Dendritic cell treated with granulocyte-macrophage colony-stimulating factor and Interleukin-4, amounts not matched to agents 40 ng/mL and 50 ng/mL, for 4 days (primary cell): ENCODE measurements at regions not wholly inside any gene's neighbourhood (a gene's known extent, or its start where the extent isn't known, plus 50 kb on each side); places are given as distances from the start of the nearest gene placed in this dataset.
"Not testable (repeated sequence)": the region's sequence is repeated elsewhere in the genome, so short reads cannot be mapped to it uniquely, and the experiment has no call there.

ENCODE experiments used
- H3K27ac Mint-ChIP-seq: one replicate; pipeline ENCODE4 v1.8.0; 2022; ENCODE audit warnings: mild to moderate bottlenecking, mixed read lengths
- H3K27me3 Mint-ChIP-seq: one replicate; pipeline ENCODE4 v1.8.0; 2022; ENCODE audit warnings: mild to moderate bottlenecking, mixed read lengths
- H3K36me3 Mint-ChIP-seq: one replicate; pipeline ENCODE4 v1.8.0; 2022; ENCODE audit warnings: low read depth, mixed read lengths
- H3K4me1 Mint-ChIP-seq: one replicate; pipeline ENCODE4 v1.8.0; 2022; ENCODE audit warnings: low read depth, mixed read lengths
- H3K4me3 Mint-ChIP-seq: one replicate; pipeline ENCODE4 v1.8.0; 2022; ENCODE audit warnings: mild to moderate bottlenecking, moderate library complexity, mixed read lengths
- H3K9me3 Mint-ChIP-seq: one replicate; pipeline ENCODE4 v1.8.0; 2022; ENCODE audit warnings: mixed read lengths
- intact Hi-C: fragments of 100-400 bp; cut with micrococcal nuclease; formaldehyde crosslinking; loops from one replicate; pipeline ENCODE4 v1.15.0; 2022

GRCh38 chr5:77896338-77896737 lies 120.2 kb upstream of the TBCA start:
- H3K27me3 Mint-ChIP-seq, result no peaks in the 10 kb centered on the region
- no peaks in the 10 kb centered on the region for H3K9me3 Mint-ChIP-seq
- H3K36me3 Mint-ChIP-seq, result no peaks in the 10 kb centered on the region
- intact Hi-C loops, result no loop called here
- no peak overlapping the region for H3K27ac Mint-ChIP-seq
- H3K4me3 Mint-ChIP-seq, result no peak overlapping the region
- H3K4me1 Mint-ChIP-seq, result peaks cover 7% of the 10 kb centered on the region

DNA sequence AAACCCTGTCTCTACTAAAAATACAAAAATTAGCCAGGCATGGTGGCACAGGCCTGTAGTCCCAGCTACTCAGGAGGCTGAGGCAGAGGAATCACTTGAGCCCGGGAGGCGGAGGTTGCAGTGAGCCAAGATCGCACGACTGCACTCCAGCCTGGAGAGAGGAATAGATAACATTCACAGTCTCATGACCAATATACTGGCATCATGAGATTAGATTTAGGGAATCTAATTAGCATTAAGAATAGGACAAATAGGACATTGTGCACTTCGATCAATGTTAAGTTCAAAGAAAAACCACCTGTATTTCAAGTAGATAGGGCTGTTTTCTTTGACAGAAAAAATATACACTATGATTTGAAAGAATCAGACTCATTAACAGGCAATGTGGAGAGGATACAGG lies 118.0 kb upstream of the TBCA start:
- H3K4me3 Mint-ChIP-seq, H3K27ac Mint-ChIP-seq, H3K27me3 Mint-ChIP-seq, H3K9me3 Mint-ChIP-seq, H3K4me1 Mint-ChIP-seq, H3K36me3 Mint-ChIP-seq, intact Hi-C loops: not testable (repeated sequence)

GRCh38 chr5:77893225-77893860 lies 117.2 kb upstream of the TBCA start:
- Mint-ChIP-seq H3K27me3 (no peaks in the 10 kb centered on the region), H3K4me3 (no peak overlapping the region), H3K9me3 (no peaks in the 10 kb centered on the region), H3K36me3 (no peaks in the 10 kb centered on the region), H3K4me1 (peaks cover 7% of the 10 kb centered on the region), H3K27ac (no peak overlapping the region)
- intact Hi-C loops, result no loop called here

GRCh38 chr5:77892061-77893010 lies 116.2 kb upstream of the TBCA start:
- H3K4me3 Mint-ChIP-seq, result no peak overlapping the region
- H3K27ac Mint-ChIP-seq, result no peak overlapping the region
- no peaks in the 10 kb centered on the region for H3K27me3 Mint-ChIP-seq
- H3K9me3 Mint-ChIP-seq, result no peaks in the 10 kb centered on the region
- H3K36me3 Mint-ChIP-seq, result no peaks in the 10 kb centered on the region
- peaks cover 7% of the 10 kb centered on the region for H3K4me1 Mint-ChIP-seq
- intact Hi-C loops, result no loop called here

DNA sequence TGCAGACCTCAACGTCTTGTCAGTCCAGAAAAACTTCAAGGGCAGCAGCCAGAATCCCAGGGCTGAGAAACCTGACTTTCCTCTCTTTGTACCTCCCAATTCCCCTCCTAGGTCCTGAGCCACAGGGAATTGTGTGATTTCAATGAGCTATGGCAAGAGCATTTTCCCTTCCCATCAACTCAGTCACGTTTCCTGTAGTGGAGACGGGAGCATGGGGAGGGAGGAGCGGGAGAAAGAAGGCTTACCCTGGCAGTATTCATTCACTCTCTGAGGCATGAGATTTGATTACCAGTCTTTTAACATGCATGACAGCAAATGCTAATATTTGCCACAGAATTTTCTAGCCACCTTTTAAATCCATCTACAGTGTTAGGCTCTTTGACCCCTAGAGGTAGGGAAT lies 109.4 kb upstream of the TBCA start:
- Mint-ChIP-seq H3K36me3 (no peaks in the 10 kb centered on the region), H3K4me1 (peaks cover 24% of the 10 kb centered on the region), H3K9me3 (no peaks in the 10 kb centered on the region), H3K4me3 (no peak overlapping the region), H3K27me3 (peaks cover 3% of the 10 kb centered on the region), H3K27ac (no peak overlapping the region)
- intact Hi-C loops, result no loop called here

DNA sequence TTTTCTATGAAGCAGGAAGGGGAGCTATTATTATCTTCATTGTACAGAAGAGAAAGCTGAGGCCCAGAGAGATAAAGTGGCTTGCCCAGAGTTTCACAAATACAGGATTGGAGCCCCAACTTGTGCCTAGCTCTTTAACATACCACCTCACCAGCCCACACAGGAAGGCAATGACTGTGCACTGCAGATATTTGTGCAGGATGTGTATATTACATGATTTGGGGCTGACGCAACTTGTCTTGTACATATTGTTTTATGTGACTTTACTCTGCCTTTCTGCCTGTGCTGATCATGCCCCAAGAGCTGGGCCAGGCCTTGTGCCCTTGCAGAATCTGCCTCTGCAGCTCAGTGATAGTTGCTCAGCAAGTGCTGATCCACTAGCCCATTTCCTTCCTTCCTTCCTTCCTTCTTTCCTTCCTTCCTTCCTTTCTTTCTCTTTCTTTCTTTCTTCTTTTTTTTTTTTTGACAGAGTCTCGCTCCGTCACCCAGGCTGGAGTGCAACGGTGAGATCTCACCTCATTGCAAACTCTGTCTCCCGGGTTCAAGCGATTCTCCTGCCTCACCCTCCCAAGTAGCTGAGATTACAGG lies 106.6 kb upstream of the TBCA start:
- intact Hi-C loops, result no loop called here
- Mint-ChIP-seq H3K9me3 (no peaks in the 10 kb centered on the region), H3K4me1 (peaks cover 30% of the 10 kb centered on the region), H3K27ac (no peak overlapping the region), H3K27me3 (peaks cover 3% of the 10 kb centered on the region), H3K4me3 (no peak overlapping the region), H3K36me3 (no peaks in the 10 kb centered on the region)

DNA sequence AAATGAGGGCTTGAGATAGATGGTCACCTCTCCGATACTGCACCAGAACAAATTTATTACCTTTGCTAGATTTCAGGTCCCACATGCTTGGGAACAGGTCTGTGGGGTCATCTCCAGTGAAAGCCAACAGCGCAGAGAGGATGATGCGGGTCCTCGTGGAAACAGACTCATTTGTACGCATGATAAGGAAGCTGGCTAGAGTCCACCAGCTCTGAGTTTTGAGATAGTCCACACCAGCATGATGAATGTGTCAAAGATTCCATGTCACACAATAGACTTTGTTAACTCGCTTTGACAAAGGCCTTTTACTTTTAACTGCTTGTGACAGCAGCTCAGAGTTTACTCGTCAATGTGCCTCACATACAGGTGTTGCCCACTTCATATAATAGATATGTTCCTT lies 105.4 kb upstream of the TBCA start:
- no peaks in the 10 kb centered on the region for H3K36me3 Mint-ChIP-seq
- peaks cover 3% of the 10 kb centered on the region for H3K27me3 Mint-ChIP-seq
- H3K4me1 Mint-ChIP-seq, result peaks cover 42% of the 10 kb centered on the region
- H3K4me3 Mint-ChIP-seq, result no peak overlapping the region
- intact Hi-C loops, result no loop called here
- no peaks in the 10 kb centered on the region for H3K9me3 Mint-ChIP-seq
- H3K27ac Mint-ChIP-seq, result no peak overlapping the region

GRCh38 chr5:77877516-77878355 lies 101.6 kb upstream of the TBCA start:
- Mint-ChIP-seq H3K4me3 (no peak overlapping the region), H3K27ac (no peak overlapping the region), H3K27me3 (no peaks in the 10 kb centered on the region), H3K4me1 (peaks cover 39% of the 10 kb centered on the region), H3K9me3 (no peaks in the 10 kb centered on the region), H3K36me3 (no peaks in the 10 kb centered on the region)
- intact Hi-C loops, result no loop called here

- no peaks in the 10 kb centered on the region for H3K36me3 Mint-ChIP-seq
- no peaks in the 10 kb centered on the region for H3K9me3 Mint-ChIP-seq
- H3K4me3 Mint-ChIP-seq, result no peak overlapping the region
- H3K4me1 Mint-ChIP-seq, result peaks cover 33% of the 10 kb centered on the region
- intact Hi-C loops, result no loop called here
- H3K27me3 Mint-ChIP-seq, result no peaks in the 10 kb centered on the region
- H3K27ac Mint-ChIP-seq, result no peak overlapping the region
Observed at GRCh38 chr5:77876862-77877502, 100.8 kb upstream of the TBCA start.

GRCh38 chr5:77876316-77876715 lies 100.2 kb upstream of the TBCA start:
- intact Hi-C loops, result no loop called here
- Mint-ChIP-seq H3K27ac (no peak overlapping the region), H3K4me3 (no peak overlapping the region), H3K4me1 (peaks cover 33% of the 10 kb centered on the region), H3K36me3 (no peaks in the 10 kb centered on the region), H3K27me3 (no peaks in the 10 kb centered on the region), H3K9me3 (no peaks in the 10 kb centered on the region)

DNA sequence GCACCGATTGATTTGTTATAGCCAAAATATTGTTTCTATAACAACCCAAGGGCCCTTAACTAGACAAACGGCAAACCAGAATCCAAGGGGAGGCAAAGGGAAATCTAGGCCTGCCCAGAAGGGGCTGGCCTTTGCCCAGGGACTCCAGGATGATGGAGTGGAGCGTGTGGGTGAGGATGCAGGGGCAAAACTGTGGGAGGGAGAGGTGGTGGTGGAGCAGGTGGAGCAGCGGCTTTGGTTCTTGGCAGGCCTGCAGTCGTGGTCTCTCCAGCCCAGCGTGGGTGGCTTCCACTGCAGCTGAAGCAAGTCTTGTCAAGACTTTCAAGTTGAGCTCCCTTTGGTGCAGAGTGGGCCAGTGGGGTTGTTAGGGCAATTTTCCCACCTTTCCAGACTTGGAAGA lies 98.6 kb upstream of the TBCA start:
- Mint-ChIP-seq H3K4me3 (no peak overlapping the region), H3K36me3 (no peaks in the 10 kb centered on the region), H3K9me3 (no peaks in the 10 kb centered on the region), H3K27me3 (no peaks in the 10 kb centered on the region), H3K27ac (no peak overlapping the region), H3K4me1 (peaks cover 33% of the 10 kb centered on the region)
- intact Hi-C loops, result no loop called here

- intact Hi-C loops, result no loop called here
- H3K4me3 Mint-ChIP-seq, result no peak overlapping the region
- H3K27me3 Mint-ChIP-seq, result no peaks in the 10 kb centered on the region
- no peaks in the 10 kb centered on the region for H3K36me3 Mint-ChIP-seq
- no peak overlapping the region for H3K27ac Mint-ChIP-seq
- peaks cover 35% of the 10 kb centered on the region for H3K4me1 Mint-ChIP-seq
- H3K9me3 Mint-ChIP-seq, result no peaks in the 10 kb centered on the region
Observed at GRCh38 chr5:77873239-77873638, 97.1 kb upstream of the TBCA start.

GRCh38 chr5:77871946-77872345 lies 95.8 kb upstream of the TBCA start:
- Mint-ChIP-seq H3K9me3 (no peaks in the 10 kb centered on the region), H3K27ac (no peak overlapping the region), H3K27me3 (no peaks in the 10 kb centered on the region), H3K36me3 (no peaks in the 10 kb centered on the region), H3K4me3 (no peak overlapping the region), H3K4me1 (peaks cover 25% of the 10 kb centered on the region)
- intact Hi-C loops, result no loop called here
